ENCODE measurements at regions not wholly inside any gene's neighbourhood (a gene's known extent, or its start where the extent isn't known, plus 50 kb on each side); places are given as distances from the start of the nearest gene placed in this dataset.

GRCh38 chr9:7580568-7580967, 219.0 kb downstream of the DMAC1 start:
- DNase-seq (ENCODE audit: low spot score): no peak
- in situ Hi-C loops (cut with MboI; ENCODE audit: low pct_unique_long_range_greater_than_20kb, low sequenced_read_pairs, unreplicated experiment): no loop called here
- TF ChIP-seq CTCF (IDR thresholded peaks at IDR 0.05; ENCODE audit: extremely low read depth, insufficient read depth, missing control alignments): no peak

- in situ Hi-C loops (cut with MboI; ENCODE audit: low pct_unique_long_range_greater_than_20kb, low sequenced_read_pairs, unreplicated experiment): no loop called here
- no peak for DNase-seq (ENCODE audit: low spot score)
- TF ChIP-seq CTCF (IDR thresholded peaks at IDR 0.05; ENCODE audit: extremely low read depth, insufficient read depth, missing control alignments): no peak
These were observed 220.2 kb downstream of the DMAC1 start for GRCh38 chr9:7579351-7579750.

GRCh38 chr9:7578951-7579350, 220.6 kb downstream of the DMAC1 start:
- TF ChIP-seq CTCF (IDR thresholded peaks at IDR 0.05; ENCODE audit: extremely low read depth, insufficient read depth, missing control alignments): no peak
- in situ Hi-C loops (cut with MboI; ENCODE audit: low pct_unique_long_range_greater_than_20kb, low sequenced_read_pairs, unreplicated experiment): no loop called here
- no peak for DNase-seq (ENCODE audit: low spot score)

GRCh38 chr9:7570107-7570720, 229.4 kb downstream of the DMAC1 start:
- peak; percentile 85 for TF ChIP-seq CTCF (IDR thresholded peaks at IDR 0.05; ENCODE audit: extremely low read depth, insufficient read depth, missing control alignments)
- in situ Hi-C loops (cut with MboI; ENCODE audit: low pct_unique_long_range_greater_than_20kb, low sequenced_read_pairs, unreplicated experiment): no loop called here
- DNase-seq (ENCODE audit: low spot score): peak; percentile 30

- DNase-seq (ENCODE audit: low spot score): no peak
- TF ChIP-seq CTCF (IDR thresholded peaks at IDR 0.05; ENCODE audit: extremely low read depth, insufficient read depth, missing control alignments): no peak
- in situ Hi-C loops (cut with MboI; ENCODE audit: low pct_unique_long_range_greater_than_20kb, low sequenced_read_pairs, unreplicated experiment): no loop called here
These were observed 231.9 kb downstream of the DMAC1 start for GRCh38 chr9:7567687-7568086.

GRCh38 chr9:7561527-7562080, 238.0 kb downstream of the DMAC1 start:
- DNase-seq (ENCODE audit: low spot score): no peak
- in situ Hi-C loops (cut with MboI; ENCODE audit: low pct_unique_long_range_greater_than_20kb, low sequenced_read_pairs, unreplicated experiment): no loop called here
- TF ChIP-seq CTCF (IDR thresholded peaks at IDR 0.05; ENCODE audit: extremely low read depth, insufficient read depth, missing control alignments): no peak
